Liver (tissue), 2 donors: ENCODE measurements at regions not wholly inside any gene's neighbourhood (a gene's known extent, or its start where the extent isn't known, plus 50 kb on each side); places are given as distances from the start of the nearest gene placed in this dataset.

Experiments used
- CTCF ChIP-seq: fragments of 150-350 bp; IDR thresholded peaks from 2 replicates; pipeline ENCODE4 v1.5.1; 2017; ENCODE audit warnings: improper control_type of control experiment, low read depth, low read length; ENCODE audit not compliant: missing input control
- MAX ChIP-seq: IDR thresholded peaks from 2 replicates; pipeline ENCODE4 v1.6.1; 2016; ENCODE audit warnings: antibody characterized with exemption
- YY1 ChIP-seq: IDR thresholded peaks from 2 replicates; pipeline ENCODE4 v1.6.1; 2016; ENCODE audit warnings: antibody characterized with exemption, mild to moderate bottlenecking
- ZBTB33 ChIP-seq: IDR thresholded peaks from 2 replicates; pipeline ENCODE4 v1.6.1; 2016; ENCODE audit warnings: antibody characterized with exemption
- donor health status: healthy.

- TF ChIP-seq CTCF (peak; percentile 41), YY1 (no peak), ZBTB33 (no peak), MAX (no peak)
Measured at GRCh38 chr1:168789501-168789900, 60.5 kb upstream of the DPT start.
